Fibroblast of lung (primary cell): ENCODE measurements at regions not wholly inside any gene's neighbourhood (a gene's known extent, or its start where the extent isn't known, plus 50 kb on each side); places are given as distances from the start of the nearest gene placed in this dataset.

ENCODE experiments used
- DNase-seq, 2 donors: peaks; one replicate each; pipeline versions ENCODE4 v3.0.0 to v3.0.0-alpha.2; 2010; ENCODE audit warnings: low read depth in 2 of 2
- H2AFZ ChIP-seq: 2 replicates; pipeline ENCODE4 v1.5.1; 2012; ENCODE audit warnings: low read length, control low read depth, inconsistent platforms
- H3K27ac ChIP-seq: 2 replicates; pipeline ENCODE4 v1.5.1; 2011; ENCODE audit warnings: low read length, control low read depth; ENCODE audit not compliant: insufficient read depth
- H3K27me3 ChIP-seq: 2 replicates; pipeline ENCODE4 v1.5.1; 2011; ENCODE audit warnings: mild to moderate bottlenecking, low read length; ENCODE audit not compliant: control insufficient read depth, insufficient read depth
- H3K36me3 ChIP-seq: 2 replicates; pipeline ENCODE4 v1.5.1; 2011; ENCODE audit warnings: low read length; ENCODE audit not compliant: control insufficient read depth, insufficient read depth
- H3K4me1 ChIP-seq: 2 replicates; pipeline ENCODE4 v1.5.1; 2011; ENCODE audit warnings: low read length; ENCODE audit not compliant: control insufficient read depth, insufficient read depth; ENCODE audit errors: extremely low read depth
- H3K4me2 ChIP-seq: 2 replicates; pipeline ENCODE4 v1.5.1; 2011; ENCODE audit warnings: low read length, control low read depth; ENCODE audit not compliant: insufficient read depth; ENCODE audit errors: extremely low read depth
- H3K4me3 ChIP-seq, 4 experiments: fragments of 200-600 bp in 1 of 4; sonication (generic) in 1 of 4; replicated peaks in 1 of 4; 2 replicates each; pipeline ENCODE4 v1.5.1; 2011 to 2016; ENCODE audit warnings: low read length in 4 of 4, low read depth in 3 of 4, mild to moderate bottlenecking in 3 of 4, control low read depth in 2 of 4, inconsistent platforms in 1 of 4, mixed read lengths in 1 of 4; ENCODE audit not compliant: insufficient read depth in 1 of 4; ENCODE audit errors: control extremely low read depth in 1 of 4
- H3K79me2 ChIP-seq: 2 replicates; pipeline ENCODE4 v1.5.1; 2012; ENCODE audit warnings: mild to moderate bottlenecking, low read length, inconsistent platforms; ENCODE audit not compliant: control insufficient read depth, insufficient read depth
- H3K9ac ChIP-seq: 2 replicates; pipeline ENCODE4 v1.5.1; 2011; ENCODE audit warnings: mild to moderate bottlenecking, low read length, control low read depth; ENCODE audit not compliant: insufficient read depth
- H3K9me3 ChIP-seq: 2 replicates; pipeline ENCODE4 v1.5.1; 2012; ENCODE audit warnings: low read depth, low read length; ENCODE audit not compliant: control insufficient read depth, insufficient read depth
- H4K20me1 ChIP-seq: 2 replicates; pipeline ENCODE4 v1.5.1; 2011; ENCODE audit warnings: low read length; ENCODE audit not compliant: control insufficient read depth, insufficient read depth; ENCODE audit errors: extremely low read depth
- EZH2 ChIP-seq: IDR thresholded peaks from 2 replicates; pipeline ENCODE4 v1.5.1; 2012; ENCODE audit warnings: low read length, control low read depth, mild to moderate bottlenecking; ENCODE audit errors: missing control alignments
- TF ChIP-seq, protein P1 (sequence below), 2 donors: IDR thresholded peaks in 1 of 2; conservative IDR thresholded peaks in 1 of 2; 1 replicate in 1 of 2; 2 replicates in 1 of 2; pipeline ENCODE4 v1.5.1; 2011 to 2012; ENCODE audit warnings: low read length in 2 of 2, control low read depth in 1 of 2, inconsistent platforms in 1 of 2, low read depth in 1 of 2, mild to moderate bottlenecking in 1 of 2

DNA sequence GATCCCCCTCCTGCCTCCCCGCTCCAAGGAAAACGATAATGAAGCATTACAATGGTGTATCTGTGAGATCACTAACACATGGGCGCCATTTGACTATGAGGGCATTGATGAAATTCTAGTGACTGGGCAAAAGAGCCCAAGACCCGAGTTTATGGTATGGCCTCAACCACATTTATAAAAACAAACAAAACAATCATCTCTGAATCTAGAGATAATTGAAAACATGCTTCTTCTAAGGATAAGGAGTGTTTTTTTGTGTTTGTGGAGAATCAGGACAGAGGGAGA is 100.9 kb upstream of the SEMA6A start:
- DNase-seq, result no peak
- Histone ChIP-seq H3K79me2 (no peaks in the 10 kb centered on the region), H2AFZ (no peak overlapping the region), H3K9me3 (no peaks in the 10 kb centered on the region), H4K20me1 (no peaks in the 10 kb centered on the region), H3K4me1 (no peaks in the 10 kb centered on the region), H3K4me3 (no peak overlapping the region), H3K4me2 (no peak overlapping the region), H3K27me3 (no peaks in the 10 kb centered on the region), H3K9ac (no peak overlapping the region), H3K27ac (no peak overlapping the region), H3K36me3 (no peaks in the 10 kb centered on the region)
- TF ChIP-seq EZH2, result no peak
- TF ChIP-seq, protein P1, sequence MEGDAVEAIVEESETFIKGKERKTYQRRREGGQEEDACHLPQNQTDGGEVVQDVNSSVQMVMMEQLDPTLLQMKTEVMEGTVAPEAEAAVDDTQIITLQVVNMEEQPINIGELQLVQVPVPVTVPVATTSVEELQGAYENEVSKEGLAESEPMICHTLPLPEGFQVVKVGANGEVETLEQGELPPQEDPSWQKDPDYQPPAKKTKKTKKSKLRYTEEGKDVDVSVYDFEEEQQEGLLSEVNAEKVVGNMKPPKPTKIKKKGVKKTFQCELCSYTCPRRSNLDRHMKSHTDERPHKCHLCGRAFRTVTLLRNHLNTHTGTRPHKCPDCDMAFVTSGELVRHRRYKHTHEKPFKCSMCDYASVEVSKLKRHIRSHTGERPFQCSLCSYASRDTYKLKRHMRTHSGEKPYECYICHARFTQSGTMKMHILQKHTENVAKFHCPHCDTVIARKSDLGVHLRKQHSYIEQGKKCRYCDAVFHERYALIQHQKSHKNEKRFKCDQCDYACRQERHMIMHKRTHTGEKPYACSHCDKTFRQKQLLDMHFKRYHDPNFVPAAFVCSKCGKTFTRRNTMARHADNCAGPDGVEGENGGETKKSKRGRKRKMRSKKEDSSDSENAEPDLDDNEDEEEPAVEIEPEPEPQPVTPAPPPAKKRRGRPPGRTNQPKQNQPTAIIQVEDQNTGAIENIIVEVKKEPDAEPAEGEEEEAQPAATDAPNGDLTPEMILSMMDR (conservative IDR thresholded peaks at IDR 0.05 in 1 of 2, IDR thresholded peaks at IDR 0.05 in 1 of 2; ENCODE audit: low read depth in 1 of 2, low read length in 2 of 2), result no peak

DNA sequence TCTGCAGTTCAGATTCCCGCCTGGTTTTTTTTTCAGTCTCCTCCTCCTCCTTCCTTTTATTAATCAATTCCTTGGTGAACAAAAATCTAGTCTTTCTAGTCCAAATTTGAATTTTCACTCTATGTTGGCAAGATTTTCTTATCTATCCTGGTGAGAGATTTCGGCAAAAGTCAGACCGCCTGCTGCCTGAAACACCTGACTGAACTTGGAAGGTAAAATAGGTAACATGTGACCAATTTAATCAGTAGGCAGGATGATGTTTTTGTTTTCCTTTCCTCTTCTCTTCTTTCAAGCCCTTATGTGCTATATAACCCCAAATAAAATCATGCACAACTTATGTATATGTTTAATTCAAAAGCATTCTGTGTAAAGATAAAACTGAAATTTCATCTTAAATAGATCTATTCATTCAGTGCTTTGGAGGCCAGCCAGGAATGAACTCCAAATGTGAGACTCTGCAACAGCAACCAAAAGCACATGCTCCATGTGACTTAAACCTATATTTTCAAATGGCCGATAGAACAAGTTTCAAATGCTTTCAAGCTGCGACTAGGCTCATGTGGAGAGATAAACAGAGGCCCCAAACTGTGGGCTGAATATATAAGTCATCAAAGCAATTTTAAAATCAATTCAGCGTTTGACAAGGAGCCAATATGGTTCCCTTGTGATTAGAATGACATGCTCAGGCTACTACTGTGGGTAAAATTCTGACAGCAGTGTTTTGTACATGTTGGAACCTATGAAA is 100.4 kb upstream of the SEMA6A start:
- Histone ChIP-seq H3K9ac (no peak overlapping the region), H3K4me1 (no peaks in the 10 kb centered on the region), H4K20me1 (no peaks in the 10 kb centered on the region), H3K9me3 (no peaks in the 10 kb centered on the region), H2AFZ (no peak overlapping the region), H3K27ac (no peak overlapping the region), H3K4me3 (no peak overlapping the region), H3K27me3 (no peaks in the 10 kb centered on the region), H3K4me2 (no peak overlapping the region), H3K36me3 (no peaks in the 10 kb centered on the region), H3K79me2 (no peaks in the 10 kb centered on the region)
- no peak for DNase-seq
- no peak for TF ChIP-seq EZH2
- TF ChIP-seq, protein P1 (conservative IDR thresholded peaks at IDR 0.05 in 1 of 2, IDR thresholded peaks at IDR 0.05 in 1 of 2; ENCODE audit: low read depth in 1 of 2, low read length in 2 of 2), result no peak

DNA sequence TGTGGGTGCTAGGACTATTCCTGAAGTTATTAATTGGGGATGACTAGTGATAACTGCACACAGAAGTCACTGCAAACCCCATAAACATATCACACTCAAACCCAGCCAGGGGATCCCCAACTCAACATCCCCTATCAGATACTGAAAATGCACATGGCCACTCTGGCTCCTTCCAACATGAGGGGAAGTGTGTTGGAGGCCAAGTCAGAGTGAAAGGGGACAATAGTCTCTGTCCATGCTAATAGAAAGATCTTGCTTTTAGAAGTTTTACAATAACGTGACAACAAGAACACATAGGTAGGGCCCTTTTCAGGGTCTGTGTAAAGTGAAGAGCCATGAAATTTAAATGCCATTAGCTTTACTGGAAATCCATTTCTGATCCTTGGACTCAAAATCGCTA is 98.8 kb upstream of the SEMA6A start:
- no peak for DNase-seq
- H3K79me2 ChIP-seq, result no peaks in the 10 kb centered on the region
- H3K36me3 ChIP-seq, result no peaks in the 10 kb centered on the region
- H3K4me1 ChIP-seq, result no peaks in the 10 kb centered on the region
- H2AFZ ChIP-seq, result no peak overlapping the region
- H3K4me3 ChIP-seq, result no peak overlapping the region
- H3K27me3 ChIP-seq, result no peaks in the 10 kb centered on the region
- no peak overlapping the region for H3K9ac ChIP-seq
- H3K27ac ChIP-seq, result no peak overlapping the region
- H4K20me1 ChIP-seq, result no peaks in the 10 kb centered on the region
- TF ChIP-seq, protein P1 (conservative IDR thresholded peaks at IDR 0.05 in 1 of 2, IDR thresholded peaks at IDR 0.05 in 1 of 2; ENCODE audit: low read depth in 1 of 2, low read length in 2 of 2), result no peak
- TF ChIP-seq EZH2, result no peak
- H3K4me2 ChIP-seq, result no peak overlapping the region
- no peaks in the 10 kb centered on the region for H3K9me3 ChIP-seq
